HG03196 (cell line): ENCODE measurements at regions not wholly inside any gene's neighbourhood (a gene's known extent, or its start where the extent isn't known, plus 50 kb on each side); places are given as distances from the start of the nearest gene placed in this dataset.
"Not testable (repeated sequence)": the region's sequence is repeated elsewhere in the genome, so short reads cannot be mapped to it uniquely, and the experiment has no call there.

ENCODE experiments used
- ATAC-seq: cut with Tn5 transposase; IDR thresholded peaks from one replicate; pipeline ENCODE4 v1.9.1; 2021; ENCODE audit not compliant: unreplicated experiment

GRCh38 chr3:95227092-95227491, 1164.2 kb downstream of the NSUN3 start:
- no peak for ATAC-seq

GRCh38 chr3:95228416-95228815, 1165.6 kb downstream of the NSUN3 start:
- ATAC-seq: no peak

GRCh38 chr3:95235916-95236315, 1173.1 kb downstream of the NSUN3 start:
- ATAC-seq: no peak

- ATAC-seq: no peak
These were observed 1174.9 kb downstream of the NSUN3 start for GRCh38 chr3:95237783-95238182.

GRCh38 chr3:95240395-95240794, 1177.5 kb downstream of the NSUN3 start:
- ATAC-seq: no peak

- not testable (repeated sequence) for ATAC-seq
These were observed 1178.4 kb downstream of the NSUN3 start for GRCh38 chr3:95241256-95241655.

- no peak for ATAC-seq
These were observed 1183.6 kb downstream of the NSUN3 start for GRCh38 chr3:95246413-95246812.

- no peak for ATAC-seq
These were observed 1191.2 kb downstream of the NSUN3 start for GRCh38 chr3:95254061-95254460.

- no peak for ATAC-seq
These were observed 1191.9 kb downstream of the NSUN3 start for GRCh38 chr3:95254758-95255157.

- ATAC-seq: no peak
These were observed 1202.3 kb downstream of the NSUN3 start for GRCh38 chr3:95265129-95265528.

GRCh38 chr3:95271395-95271794, 1208.5 kb downstream of the NSUN3 start:
- no peak for ATAC-seq

- ATAC-seq: no peak
These were observed 1209.3 kb downstream of the NSUN3 start for GRCh38 chr3:95272166-95272565.

GRCh38 chr3:95272781-95273180, 1209.9 kb downstream of the NSUN3 start:
- ATAC-seq: no peak

GRCh38 chr3:95277613-95278012, 1214.8 kb downstream of the NSUN3 start:
- ATAC-seq: no peak

GRCh38 chr3:95280711-95281352, 1218.0 kb downstream of the NSUN3 start:
- ATAC-seq: no peak

- ATAC-seq: no peak
These were observed 1226.4 kb downstream of the NSUN3 start for GRCh38 chr3:95289295-95289694.

GRCh38 chr3:95297581-95297980, 1234.7 kb downstream of the NSUN3 start:
- ATAC-seq: no peak

- no peak for ATAC-seq
These were observed 1239.2 kb downstream of the NSUN3 start for GRCh38 chr3:95302044-95302443.

- ATAC-seq: no peak
These were observed 1247.7 kb downstream of the NSUN3 start for GRCh38 chr3:95310560-95310959.

GRCh38 chr3:95311272-95311671, 1248.4 kb downstream of the NSUN3 start:
- ATAC-seq: no peak

GRCh38 chr3:95312650-95313049, 1249.8 kb downstream of the NSUN3 start:
- no peak for ATAC-seq

GRCh38 chr3:95319921-95320494, 1257.1 kb downstream of the NSUN3 start:
- no peak for ATAC-seq

- no peak for ATAC-seq
These were observed 1264.6 kb downstream of the NSUN3 start for GRCh38 chr3:95327478-95327877.
